Neural progenitor cell (in vitro differentiated cells): ENCODE measurements at regions not wholly inside any gene's neighbourhood (a gene's known extent, or its start where the extent isn't known, plus 50 kb on each side); places are given as distances from the start of the nearest gene placed in this dataset.

Source experiments
- DNase-seq: peaks from one replicate; pipeline ENCODE4 v3.0.0-alpha.2; 2016; ENCODE audit warnings: low spot score
- H2AFZ ChIP-seq: fragments of 200-600 bp; sonication (generic); replicated peaks from 2 replicates; pipeline ENCODE4 v1.6.1; 2016; ENCODE audit warnings: antibody characterized with exemption
- H3F3A ChIP-seq: fragments of 200-600 bp; sonication (generic); 2 replicates; pipeline ENCODE4 v1.6.1; 2016; ENCODE audit warnings: antibody characterized with exemption, low read depth
- H3K27ac ChIP-seq: fragments of 200-600 bp; sonication (generic); 2 replicates; pipeline ENCODE4 v1.5.1; 2016; ENCODE audit warnings: mild to moderate bottlenecking
- H3K27me3 ChIP-seq: fragments of 200-600 bp; sonication (generic); 2 replicates; pipeline ENCODE4 v1.6.1; 2016; ENCODE audit warnings: mild to moderate bottlenecking, moderate library complexity
- H3K36me3 ChIP-seq: fragments of 200-600 bp; sonication (generic); 2 replicates; pipeline ENCODE4 v1.5.1; 2016
- H3K4me1 ChIP-seq: fragments of 200-600 bp; sonication (generic); 2 replicates; pipeline ENCODE4 v1.6.1; 2016; ENCODE audit warnings: mixed run types
- H3K4me2 ChIP-seq: fragments of 200-600 bp; sonication (generic); 2 replicates; pipeline ENCODE4 v1.6.1; 2016
- H3K4me3 ChIP-seq: fragments of 200-600 bp; sonication (generic); 2 replicates; pipeline ENCODE4 v1.5.1; 2016
- H3K79me2 ChIP-seq: fragments of 200-600 bp; sonication (generic); 2 replicates; pipeline ENCODE4 v1.6.1; 2016; ENCODE audit warnings: low read depth
- H3K9ac ChIP-seq: fragments of 200-600 bp; sonication (generic); 2 replicates; pipeline ENCODE4 v1.6.1; 2016
- H3K9me3 ChIP-seq: fragments of 200-600 bp; sonication (generic); 2 replicates; pipeline ENCODE4 v1.5.1; 2016; ENCODE audit warnings: low read depth
- H4K20me1 ChIP-seq: fragments of 200-600 bp; sonication (generic); 2 replicates; pipeline ENCODE4 v1.6.1; 2016; ENCODE audit warnings: low read depth
- H3K27ac Mint-ChIP-seq: 3 replicates; pipeline ENCODE4 v1.8.0; 2021; ENCODE audit warnings: mixed read lengths
- H3K27me3 Mint-ChIP-seq: 2 replicates; pipeline ENCODE4 v1.8.0; 2022; ENCODE audit warnings: low read depth, mild to moderate bottlenecking, inconsistent platforms, moderate library complexity, mixed read lengths; ENCODE audit not compliant: insufficient read depth
- H3K36me3 Mint-ChIP-seq: 3 replicates; pipeline ENCODE4 v1.8.0; 2021; ENCODE audit warnings: mixed read lengths
- H3K4me1 Mint-ChIP-seq: 3 replicates; pipeline ENCODE4 v1.8.0; 2021; ENCODE audit warnings: mixed read lengths
- H3K4me3 Mint-ChIP-seq: 3 replicates; pipeline ENCODE4 v1.8.0; 2021; ENCODE audit warnings: mild to moderate bottlenecking, moderate library complexity, mixed read lengths
- H3K9me3 Mint-ChIP-seq: 3 replicates; pipeline ENCODE4 v1.8.0; 2020; ENCODE audit warnings: mixed read lengths
- EZH2 ChIP-seq: fragments of 200-600 bp; sonication (generic); IDR thresholded peaks from 2 replicates; pipeline ENCODE4 v1.6.1; 2017; ENCODE audit warnings: antibody characterized with exemption, mild to moderate bottlenecking, moderate library complexity
- EZH2phosphoT487 ChIP-seq: fragments of 200-600 bp; sonication (generic); IDR thresholded peaks from 2 replicates; pipeline ENCODE4 v1.6.1; 2017; ENCODE audit warnings: antibody characterized with exemption
- TF ChIP-seq, protein P1 (sequence below): fragments of 200-600 bp; sonication (generic); IDR thresholded peaks from 2 replicates; pipeline ENCODE4 v1.5.1; 2017; ENCODE audit warnings: antibody characterized with exemption, mild to moderate bottlenecking

DNA sequence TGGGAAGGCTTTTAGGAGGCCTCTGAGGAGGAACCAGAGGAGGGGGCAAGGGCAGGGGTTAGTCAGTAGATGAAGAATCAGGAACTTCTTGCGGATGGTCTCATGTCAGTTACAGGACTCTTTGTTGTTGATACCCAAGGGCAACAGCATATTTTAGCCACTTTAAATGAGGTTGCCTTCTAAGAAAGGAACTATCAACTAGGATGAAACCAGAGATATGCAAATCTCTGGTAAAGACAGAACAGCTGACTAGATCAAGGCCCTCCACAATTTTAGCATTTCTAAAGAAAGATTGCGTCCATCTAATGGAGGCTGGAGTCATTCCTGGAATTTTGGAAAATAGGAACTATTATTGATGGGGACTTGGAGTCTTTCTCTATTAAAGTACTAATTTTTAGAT, 57.7 kb upstream of the KLF4 start:
- no peaks in the 10 kb centered on the region for H3K36me3 Mint-ChIP-seq
- no peak overlapping the region for H2AFZ ChIP-seq
- no peaks in the 10 kb centered on the region for H3K9me3 Mint-ChIP-seq

DNA sequence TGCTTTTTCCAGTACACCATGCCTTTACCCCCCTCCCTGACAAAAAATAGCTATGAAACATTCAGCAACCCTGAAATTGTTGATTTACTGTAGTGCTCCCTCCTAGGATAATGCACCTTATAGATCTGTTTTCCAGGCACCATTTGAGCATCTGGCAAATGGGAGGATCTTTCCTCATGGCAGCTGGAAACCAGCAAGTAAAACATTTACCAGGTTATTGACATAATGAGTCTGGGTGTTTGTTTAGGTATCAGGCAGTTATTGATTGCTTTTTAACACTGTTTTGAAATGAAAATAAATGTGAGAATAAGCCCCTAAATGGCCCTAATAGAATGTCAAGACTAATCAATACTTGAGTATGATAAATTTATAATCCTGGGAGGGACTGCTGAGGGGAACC, 57.3 kb upstream of the KLF4 start:
- no peaks in the 10 kb centered on the region for H3K4me1 ChIP-seq
- Mint-ChIP-seq H3K4me1 (no peaks in the 10 kb centered on the region), H3K9me3 (no peaks in the 10 kb centered on the region), H3K4me3 (no peak overlapping the region), H3K27me3 (peaks cover 5% of the 10 kb centered on the region), H3K36me3 (no peaks in the 10 kb centered on the region), H3K27ac (no peak overlapping the region)
- DNase-seq = no peak
- no peak overlapping the region for H3K9ac ChIP-seq
- no peaks in the 10 kb centered on the region for H3K79me2 ChIP-seq
- H4K20me1 ChIP-seq = no peaks in the 10 kb centered on the region
- H2AFZ ChIP-seq = no peak overlapping the region
- H3K27ac ChIP-seq = no peak overlapping the region
- no peaks in the 10 kb centered on the region for H3F3A ChIP-seq
- no peak overlapping the region for H3K4me2 ChIP-seq
- H3K9me3 ChIP-seq = no peaks in the 10 kb centered on the region
- TF ChIP-seq, protein P1, sequence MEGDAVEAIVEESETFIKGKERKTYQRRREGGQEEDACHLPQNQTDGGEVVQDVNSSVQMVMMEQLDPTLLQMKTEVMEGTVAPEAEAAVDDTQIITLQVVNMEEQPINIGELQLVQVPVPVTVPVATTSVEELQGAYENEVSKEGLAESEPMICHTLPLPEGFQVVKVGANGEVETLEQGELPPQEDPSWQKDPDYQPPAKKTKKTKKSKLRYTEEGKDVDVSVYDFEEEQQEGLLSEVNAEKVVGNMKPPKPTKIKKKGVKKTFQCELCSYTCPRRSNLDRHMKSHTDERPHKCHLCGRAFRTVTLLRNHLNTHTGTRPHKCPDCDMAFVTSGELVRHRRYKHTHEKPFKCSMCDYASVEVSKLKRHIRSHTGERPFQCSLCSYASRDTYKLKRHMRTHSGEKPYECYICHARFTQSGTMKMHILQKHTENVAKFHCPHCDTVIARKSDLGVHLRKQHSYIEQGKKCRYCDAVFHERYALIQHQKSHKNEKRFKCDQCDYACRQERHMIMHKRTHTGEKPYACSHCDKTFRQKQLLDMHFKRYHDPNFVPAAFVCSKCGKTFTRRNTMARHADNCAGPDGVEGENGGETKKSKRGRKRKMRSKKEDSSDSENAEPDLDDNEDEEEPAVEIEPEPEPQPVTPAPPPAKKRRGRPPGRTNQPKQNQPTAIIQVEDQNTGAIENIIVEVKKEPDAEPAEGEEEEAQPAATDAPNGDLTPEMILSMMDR = no peak
- TF ChIP-seq EZH2 = no peak
- no peak for TF ChIP-seq EZH2phosphoT487
- H3K36me3 ChIP-seq = no peaks in the 10 kb centered on the region
- H3K27me3 ChIP-seq = no peaks in the 10 kb centered on the region
- no peak overlapping the region for H3K4me3 ChIP-seq

More for the DNA sequence above, 57.7 kb upstream of the KLF4 start:
- no peak overlapping the region for H3K9ac ChIP-seq
- Mint-ChIP-seq H3K27me3 (peaks cover 5% of the 10 kb centered on the region), H3K27ac (no peak overlapping the region), H3K4me1 (no peaks in the 10 kb centered on the region), H3K4me3 (no peak overlapping the region)
- H4K20me1 ChIP-seq = no peaks in the 10 kb centered on the region
- no peaks in the 10 kb centered on the region for H3K36me3 ChIP-seq
- H3K4me1 ChIP-seq = no peaks in the 10 kb centered on the region
- H3F3A ChIP-seq = no peaks in the 10 kb centered on the region
- H3K27ac ChIP-seq = no peak overlapping the region
- H3K4me3 ChIP-seq = no peak overlapping the region
- H3K4me2 ChIP-seq = no peak overlapping the region
- no peak for DNase-seq
- H3K79me2 ChIP-seq = no peaks in the 10 kb centered on the region
- no peaks in the 10 kb centered on the region for H3K9me3 ChIP-seq
- H3K27me3 ChIP-seq = no peaks in the 10 kb centered on the region
- TF ChIP-seq EZH2 = no peak

DNA sequence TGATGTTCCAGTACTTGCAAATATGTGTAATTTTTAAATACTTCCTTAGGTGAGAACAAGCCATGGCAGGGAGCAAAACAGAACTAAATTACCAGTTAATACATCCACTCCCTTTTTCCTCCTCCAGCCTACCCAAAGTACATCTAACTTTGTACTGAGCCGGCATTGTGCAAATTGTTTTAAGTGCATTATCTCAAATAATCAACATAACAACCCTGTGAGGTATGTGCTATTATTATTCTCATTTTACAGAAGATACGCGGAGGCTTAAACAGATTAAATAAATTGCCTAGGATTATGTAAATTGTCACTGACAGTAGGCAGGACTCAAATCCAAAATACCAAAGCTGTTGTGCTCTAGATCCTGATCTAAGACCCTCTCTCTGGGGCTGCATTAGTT, 55.5 kb upstream of the KLF4 start:
- no peak for DNase-seq
- no peak overlapping the region for H3K27ac Mint-ChIP-seq
- no peak for TF ChIP-seq EZH2phosphoT487
- TF ChIP-seq, protein P1 = no peak
- no peak for TF ChIP-seq EZH2
- Histone ChIP-seq H3F3A (no peaks in the 10 kb centered on the region), H3K36me3 (no peaks in the 10 kb centered on the region), H4K20me1 (no peaks in the 10 kb centered on the region), H3K9me3 (no peaks in the 10 kb centered on the region), H3K9ac (no peak overlapping the region), H3K27me3 (no peaks in the 10 kb centered on the region), H3K27ac (no peak overlapping the region), H3K4me3 (no peak overlapping the region), H2AFZ (no peak overlapping the region), H3K4me1 (no peaks in the 10 kb centered on the region), H3K4me2 (no peak overlapping the region), H3K79me2 (no peaks in the 10 kb centered on the region)
- H3K36me3 Mint-ChIP-seq = no peaks in the 10 kb centered on the region
- no peaks in the 10 kb centered on the region for H3K4me1 Mint-ChIP-seq
- H3K4me3 Mint-ChIP-seq = no peak overlapping the region
- H3K27me3 Mint-ChIP-seq = no peaks in the 10 kb centered on the region
- H3K9me3 Mint-ChIP-seq = no peaks in the 10 kb centered on the region

DNA sequence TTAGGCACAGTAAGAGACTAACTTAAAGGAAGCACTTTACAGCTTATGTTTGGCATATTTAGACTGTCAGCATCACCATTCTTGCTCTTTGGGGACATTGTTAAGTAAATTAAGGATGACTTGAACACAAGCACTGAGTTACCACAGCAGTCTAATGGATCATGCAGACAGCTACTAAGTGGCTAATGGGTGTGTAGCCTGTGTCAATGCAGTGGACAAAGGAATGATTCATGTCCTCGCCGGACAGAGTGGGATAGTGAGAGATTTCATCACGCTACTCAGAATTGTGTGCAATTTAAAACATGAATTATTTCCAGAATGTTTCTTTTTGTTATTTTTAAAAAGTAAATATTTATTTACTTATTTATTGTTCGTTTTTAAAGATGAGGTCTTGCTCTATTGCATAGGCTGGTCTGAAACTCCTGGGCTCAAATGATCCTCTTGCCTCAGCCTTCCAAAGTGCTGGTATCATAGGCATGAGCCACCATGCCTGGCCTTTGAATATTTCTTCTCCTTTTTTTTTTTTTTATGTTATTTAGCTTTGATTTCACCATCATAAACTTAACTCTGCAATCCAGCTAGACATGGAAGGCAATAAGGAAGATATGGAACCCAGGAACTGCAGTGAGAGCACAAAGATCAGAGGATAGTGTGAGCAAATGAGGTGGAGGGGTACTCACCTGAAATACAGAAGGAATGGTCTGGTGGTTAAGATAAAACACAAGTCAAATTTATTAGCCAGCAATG, 53.0 kb upstream of the KLF4 start:
- Histone ChIP-seq H3K27ac (no peak overlapping the region), H3K27me3 (no peaks in the 10 kb centered on the region), H3K79me2 (no peaks in the 10 kb centered on the region), H3K4me1 (no peaks in the 10 kb centered on the region), H3K4me3 (no peak overlapping the region), H3K9ac (no peak overlapping the region), H4K20me1 (no peaks in the 10 kb centered on the region), H3F3A (no peaks in the 10 kb centered on the region), H3K4me2 (no peak overlapping the region), H3K36me3 (no peaks in the 10 kb centered on the region), H2AFZ (no peak overlapping the region), H3K9me3 (no peaks in the 10 kb centered on the region)
- TF ChIP-seq EZH2 (no peak), EZH2phosphoT487 (no peak)
- TF ChIP-seq, protein P1 = no peak
- no peak overlapping the region for H3K4me3 Mint-ChIP-seq
- DNase-seq = no peak
- H3K27ac Mint-ChIP-seq = no peak overlapping the region
- no peaks in the 10 kb centered on the region for H3K9me3 Mint-ChIP-seq
- H3K36me3 Mint-ChIP-seq = no peaks in the 10 kb centered on the region
- no peaks in the 10 kb centered on the region for H3K4me1 Mint-ChIP-seq
- peaks cover 2% of the 10 kb centered on the region for H3K27me3 Mint-ChIP-seq
